ENCODE measurements at regions not wholly inside any gene's neighbourhood (a gene's known extent, or its start where the extent isn't known, plus 50 kb on each side); places are given as distances from the start of the nearest gene placed in this dataset.
A peak's percentile ranks its signal among the peaks of the same experiment; 100 is the strongest.

- Mint-ChIP-seq H3K4me1 (peaks cover 39% of the 10 kb centered on the region), H3K27me3 (ENCODE audit: low read depth) (peaks cover 6% of the 10 kb centered on the region), H3K4me3 (no peak overlapping the region), H3K27ac (peak overlapping the region; percentile 86 to 97 (median 87)), H3K9me3 (peaks cover 28% of the 10 kb centered on the region), H3K36me3 (ENCODE audit: low read depth) (peaks cover 35% of the 10 kb centered on the region)
- TF ChIP-seq CTCF (IDR thresholded peaks at IDR 0.05; ENCODE audit: unreplicated experiment in 3 of 3), result no peak
Measured at GRCh38 chr2:38125842-38126241, 49.9 kb upstream of the CYP1B1 start.
